ENCODE measurements at regions not wholly inside any gene's neighbourhood (a gene's known extent, or its start where the extent isn't known, plus 50 kb on each side); places are given as distances from the start of the nearest gene placed in this dataset.

GRCh38 chr3:8444883-8445282 lies 56.7 kb upstream of the LMCD1 start:
- TF ChIP-seq CTCF (conservative IDR thresholded peaks at IDR 0.05; ENCODE audit: low read depth, low read length) (no peak), EZH2 (IDR thresholded peaks at IDR 0.05; ENCODE audit: borderline replicate concordance, low read depth, low read length, poor library complexity, severe bottlenecking) (no peak)
- H3K27ac ChIP-seq (ENCODE audit: low read depth, low read length, poor library complexity, severe bottlenecking) = no peak overlapping the region
- H3K4me1 ChIP-seq (ENCODE audit: insufficient read depth, low read length, poor library complexity, severe bottlenecking) = peaks cover 13% of the 10 kb centered on the region
- intact Hi-C loops (cut with micrococcal nuclease; ENCODE audit: unreplicated experiment) = no loop called here
- ChIA-PET CTCF (no interaction called here), POLR2A (ENCODE audit: low non-redundant PET) (no interaction called here)
- H3K36me3 ChIP-seq (ENCODE audit: insufficient read depth, low read length, poor library complexity, severe bottlenecking) = no peaks in the 10 kb centered on the region
- DNase-seq (ENCODE audit: low spot score) = no peak
- no TSS peak for BruUV-seq (replicated peaks)
- no peaks in the 10 kb centered on the region for H3K9me3 ChIP-seq (ENCODE audit: low read depth, low read length, poor library complexity, severe bottlenecking)
- no peak overlapping the region for H3K4me3 ChIP-seq (ENCODE audit: low read depth, low read length, poor library complexity, severe bottlenecking)
- no peaks in the 10 kb centered on the region for H3K27me3 ChIP-seq (replicated peaks; ENCODE audit: insufficient read depth, low read depth, low read length, poor library complexity)

DNA sequence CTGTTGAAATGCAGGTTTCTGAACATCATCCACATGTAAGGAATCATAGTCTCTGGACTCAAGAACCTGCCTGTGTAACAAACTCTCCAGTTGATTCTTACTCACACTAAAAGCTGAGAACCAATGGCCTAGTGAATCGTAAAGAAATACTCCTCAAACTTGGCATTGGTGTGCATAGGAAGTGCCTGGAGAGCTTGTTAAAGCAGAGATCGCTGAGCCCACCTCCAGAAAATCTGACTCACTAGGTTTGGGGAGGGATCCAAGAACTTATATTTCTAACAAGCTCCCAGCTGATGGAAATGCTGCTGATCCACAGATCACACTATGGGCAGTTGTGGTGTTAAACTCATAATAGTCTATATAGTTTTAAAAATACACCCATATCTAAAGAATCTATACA lies 55.8 kb upstream of the LMCD1 start:
- CTCF ChIA-PET = no interaction called here
- no peaks in the 10 kb centered on the region for H3K36me3 ChIP-seq (ENCODE audit: insufficient read depth, low read length, poor library complexity, severe bottlenecking)
- intact Hi-C loops (cut with micrococcal nuclease; ENCODE audit: unreplicated experiment) = no loop called here
- POLR2A ChIA-PET (ENCODE audit: low non-redundant PET) = no interaction called here
- no peaks in the 10 kb centered on the region for H3K27me3 ChIP-seq (replicated peaks; ENCODE audit: insufficient read depth, low read depth, low read length, poor library complexity)
- H3K4me1 ChIP-seq (ENCODE audit: insufficient read depth, low read length, poor library complexity, severe bottlenecking) = peaks cover 13% of the 10 kb centered on the region
- no peak overlapping the region for H3K27ac ChIP-seq (ENCODE audit: low read depth, low read length, poor library complexity, severe bottlenecking)
- H3K9me3 ChIP-seq (ENCODE audit: low read depth, low read length, poor library complexity, severe bottlenecking) = no peaks in the 10 kb centered on the region
- H3K4me3 ChIP-seq (ENCODE audit: low read depth, low read length, poor library complexity, severe bottlenecking) = no peak overlapping the region
- TF ChIP-seq CTCF (conservative IDR thresholded peaks at IDR 0.05; ENCODE audit: low read depth, low read length) (no peak), EZH2 (IDR thresholded peaks at IDR 0.05; ENCODE audit: borderline replicate concordance, low read depth, low read length, poor library complexity, severe bottlenecking) (no peak)
- DNase-seq (ENCODE audit: low spot score) = peak; percentile 45
- BruUV-seq (replicated peaks) = no TSS peak

DNA sequence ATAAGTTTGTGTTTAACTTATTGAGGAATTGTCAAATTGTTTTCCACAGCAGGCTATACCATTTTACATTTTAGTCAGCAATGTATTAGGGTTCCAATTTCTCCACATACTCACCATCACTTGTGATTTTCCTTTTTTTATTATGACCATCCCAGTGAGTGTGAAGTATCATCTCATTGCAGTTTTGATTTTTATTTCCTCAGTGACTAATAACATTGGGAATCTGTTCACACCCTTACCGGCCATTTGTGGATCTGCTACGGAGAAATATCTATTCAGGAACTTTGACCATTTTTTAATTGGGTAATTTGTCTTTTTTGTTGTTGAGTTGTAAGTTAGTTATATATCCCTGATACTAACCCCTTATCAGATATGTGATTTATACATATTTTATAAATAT lies 54.8 kb upstream of the LMCD1 start:
- Histone ChIP-seq H3K4me1 (ENCODE audit: insufficient read depth, low read length, poor library complexity, severe bottlenecking) (peaks cover 15% of the 10 kb centered on the region), H3K36me3 (ENCODE audit: insufficient read depth, low read length, poor library complexity, severe bottlenecking) (no peaks in the 10 kb centered on the region), H3K27me3 (replicated peaks; ENCODE audit: insufficient read depth, low read depth, low read length, poor library complexity) (no peaks in the 10 kb centered on the region), H3K9me3 (ENCODE audit: low read depth, low read length, poor library complexity, severe bottlenecking) (no peaks in the 10 kb centered on the region), H3K4me3 (ENCODE audit: low read depth, low read length, poor library complexity, severe bottlenecking) (no peak overlapping the region), H3K27ac (ENCODE audit: low read depth, low read length, poor library complexity, severe bottlenecking) (no peak overlapping the region)
- intact Hi-C loops (cut with micrococcal nuclease; ENCODE audit: unreplicated experiment) = no loop called here
- TF ChIP-seq EZH2 (IDR thresholded peaks at IDR 0.05; ENCODE audit: borderline replicate concordance, low read depth, low read length, poor library complexity, severe bottlenecking) (no peak), CTCF (conservative IDR thresholded peaks at IDR 0.05; ENCODE audit: low read depth, low read length) (no peak)
- POLR2A ChIA-PET (ENCODE audit: low non-redundant PET) = no interaction called here
- DNase-seq (ENCODE audit: low spot score) = no peak
- CTCF ChIA-PET = no interaction called here
- BruUV-seq (replicated peaks) = no TSS peak

Measured in A673 (cell line).